IMR-90 (cell line): ENCODE measurements at regions not wholly inside any gene's neighbourhood (a gene's known extent, or its start where the extent isn't known, plus 50 kb on each side); places are given as distances from the start of the nearest gene placed in this dataset.

ENCODE experiments used
- ATAC-seq: fragments of 200-7000 bp; cut with Tn5 transposase; 2 replicates; pipeline ENCODE4 v1.9.1; 2020; ENCODE audit warnings: low read depth, mild to moderate bottlenecking, moderate library complexity
- BruUV-seq: library from RNA; stranded (reverse); fragments of 400-500 nt; replicated peaks from 2 replicates; lab custom pipeline; 2021; lab: Mats Ljungman, UMichigan
- CTCF ChIA-PET: fragments of 300-600 bp; formaldehyde crosslinking; extraction: SDS; loops from one replicate; lab custom pipeline; 2021; ENCODE audit warnings: antibody characterized with exemption; lab: Yijun Ruan, JAX
- POLR2A ChIA-PET: fragments of 300-600 bp; sonication (Branson Sonifier 250); formaldehyde crosslinking; loops from one replicate; lab custom pipeline; 2022; ENCODE audit warnings: antibody characterized with exemption; ENCODE audit not compliant: unreplicated experiment; lab: Charles Lee
- DNase-seq: peaks from one replicate; pipeline ENCODE4 v3.0.0; 2013
- H2AFZ ChIP-seq: replicated peaks from 2 replicates; pipeline ENCODE3; 2013; ENCODE audit warnings: low read length, mild to moderate bottlenecking; ENCODE audit not compliant: poor library complexity
- H2AK5ac ChIP-seq: 2 replicates; pipeline ENCODE4 v1.6.1; 2013; ENCODE audit warnings: low read depth, low read length, inconsistent platforms
- H2AK9ac ChIP-seq: replicated peaks from 2 replicates; pipeline ENCODE3; 2013; ENCODE audit warnings: mild to moderate bottlenecking, low read depth, low read length, moderate library complexity; ENCODE audit not compliant: poor library complexity
- H2BK120ac ChIP-seq: 2 replicates; pipeline ENCODE4 v1.6.1; 2013; ENCODE audit warnings: low read depth, low read length, inconsistent platforms
- H2BK15ac ChIP-seq: 3 replicates; pipeline ENCODE4 v1.6.1; 2013; ENCODE audit warnings: low read depth, low read length, inconsistent platforms
- H2BK20ac ChIP-seq: 2 replicates; pipeline ENCODE4 v1.6.1; 2013; ENCODE audit warnings: low read depth, mild to moderate bottlenecking, inconsistent platforms, low read length, moderate library complexity
- H2BK5ac ChIP-seq: 2 replicates; pipeline ENCODE4 v1.6.1; 2013; ENCODE audit warnings: mild to moderate bottlenecking, low read depth, low read length, inconsistent platforms; ENCODE audit not compliant: poor library complexity, severe bottlenecking
- H3K14ac ChIP-seq: replicated peaks from 2 replicates; pipeline ENCODE4 v1.6.1; 2013; ENCODE audit warnings: low read depth, low read length, inconsistent platforms
- H3K18ac ChIP-seq: 2 replicates; pipeline ENCODE4 v1.6.1; 2013; ENCODE audit warnings: low read depth, low read length, control low read depth
- H3K23ac ChIP-seq: 2 replicates; pipeline ENCODE4 v1.6.1; 2013; ENCODE audit warnings: low read depth, low read length, inconsistent platforms
- H3K27ac ChIP-seq: 2 replicates; pipeline ENCODE4 v1.5.1; 2013; ENCODE audit warnings: mild to moderate bottlenecking, control low read depth, low read length; ENCODE audit not compliant: insufficient read depth
- H3K27me3 ChIP-seq: 2 replicates; pipeline ENCODE4 v1.6.1; 2013; ENCODE audit warnings: low read length; ENCODE audit not compliant: control insufficient read depth, insufficient read depth
- H3K36me3 ChIP-seq: 2 replicates; pipeline ENCODE4 v1.6.1; 2013; ENCODE audit warnings: low read length, mixed read lengths; ENCODE audit not compliant: control insufficient read depth, insufficient read depth
- H3K4ac ChIP-seq: 2 replicates; pipeline ENCODE4 v1.6.1; 2013; ENCODE audit warnings: low read depth, low read length, inconsistent platforms
- H3K4me1 ChIP-seq: 2 replicates; pipeline ENCODE4 v1.6.1; 2013; ENCODE audit warnings: low read length, mixed read lengths; ENCODE audit not compliant: control insufficient read depth, insufficient read depth
- H3K4me2 ChIP-seq: 2 replicates; pipeline ENCODE4 v1.6.1; 2013; ENCODE audit warnings: low read depth, mild to moderate bottlenecking, control low read depth, low read length, moderate library complexity
- H3K4me3 ChIP-seq: 2 replicates; pipeline ENCODE4 v1.5.1; 2013; ENCODE audit warnings: low read depth, mild to moderate bottlenecking, control low read depth, low read length, moderate library complexity; ENCODE audit not compliant: insufficient read depth
- H3K56ac ChIP-seq: 2 replicates; pipeline ENCODE4 v1.6.1; 2013; ENCODE audit warnings: low read length, inconsistent platforms; ENCODE audit not compliant: insufficient read depth; ENCODE audit errors: extremely low read depth
- H3K79me1 ChIP-seq, 2 experiments: 2 replicates each; pipeline ENCODE4 v1.6.1; 2013; ENCODE audit warnings: low read length in 2 of 2, inconsistent platforms in 1 of 2, low read depth in 1 of 2
- H3K9ac ChIP-seq: 2 replicates; pipeline ENCODE4 v1.6.1; 2013; ENCODE audit warnings: low read depth, low read length, control low read depth
- H3K9me1 ChIP-seq: 2 replicates; pipeline ENCODE4 v1.6.1; 2013; ENCODE audit warnings: low read length, inconsistent platforms; ENCODE audit not compliant: insufficient read depth
- H3K9me3 ChIP-seq: 2 replicates; pipeline ENCODE4 v1.6.1; 2013; ENCODE audit warnings: low read length; ENCODE audit not compliant: control insufficient read depth, insufficient read depth
- H4K20me1 ChIP-seq: 2 replicates; pipeline ENCODE4 v1.6.1; 2013; ENCODE audit warnings: low read length, inconsistent platforms; ENCODE audit not compliant: insufficient read depth
- H4K5ac ChIP-seq: 2 replicates; pipeline ENCODE4 v1.6.1; 2013; ENCODE audit warnings: mild to moderate bottlenecking, low read depth, low read length, control low read depth
- H4K8ac ChIP-seq, 2 experiments: 2 replicates each; pipeline ENCODE4 v1.6.1; 2013; ENCODE audit warnings: low read depth in 2 of 2, low read length in 2 of 2, control low read depth in 1 of 2, inconsistent platforms in 1 of 2
- H4K91ac ChIP-seq: 2 replicates; pipeline ENCODE4 v1.6.1; 2013; ENCODE audit warnings: low read depth, low read length, inconsistent platforms; ENCODE audit not compliant: insufficient read depth
- BHLHE40 ChIP-seq: fragments of 150-350 bp; IDR thresholded peaks from 2 replicates; pipeline ENCODE4 v1.6.1; 2016; ENCODE audit warnings: mild to moderate bottlenecking, low read depth, low read length
- CEBPB ChIP-seq: IDR thresholded peaks from 2 replicates; pipeline ENCODE4 v1.6.1; 2012; ENCODE audit warnings: low read depth, low read length, improper control_type of control experiment
- CHD1 ChIP-seq: IDR thresholded peaks from 2 replicates; pipeline ENCODE4 v1.6.1; 2012; ENCODE audit warnings: low read depth, low read length, improper control_type of control experiment
- FOS ChIP-seq: fragments of 150-350 bp; IDR thresholded peaks from 2 replicates; pipeline ENCODE4 v1.6.1; 2016; ENCODE audit warnings: low read depth, low read length
- MAFK ChIP-seq: IDR thresholded peaks from 2 replicates; pipeline ENCODE4 v1.6.1; 2012; ENCODE audit warnings: low read depth, low read length, improper control_type of control experiment
- MAZ ChIP-seq: IDR thresholded peaks from 2 replicates; pipeline ENCODE4 v1.6.1; 2012; ENCODE audit warnings: low read depth, mild to moderate bottlenecking, low read length, improper control_type of control experiment, moderate library complexity, borderline replicate concordance
- MXI1 ChIP-seq: IDR thresholded peaks from 2 replicates; pipeline ENCODE4 v1.6.1; 2012; ENCODE audit warnings: low read depth, mild to moderate bottlenecking, low read length, moderate library complexity, borderline replicate concordance
- NFE2L2 ChIP-seq: fragments of 150-350 bp; IDR thresholded peaks from 2 replicates; pipeline ENCODE4 v1.6.1; 2016; ENCODE audit warnings: low read depth, mild to moderate bottlenecking, low read length
- POLR2A ChIP-seq: IDR thresholded peaks from 2 replicates; pipeline ENCODE4 v1.6.1; 2012; ENCODE audit warnings: mild to moderate bottlenecking, low read depth, low read length
- RAD21 ChIP-seq: IDR thresholded peaks from 2 replicates; pipeline ENCODE4 v1.6.1; 2012; ENCODE audit warnings: low read length, improper control_type of control experiment
- RCOR1 ChIP-seq: IDR thresholded peaks from 2 replicates; pipeline ENCODE4 v1.6.1; 2012; ENCODE audit warnings: mild to moderate bottlenecking, low read length, improper control_type of control experiment; ENCODE audit not compliant: insufficient replicate concordance
- SMC3 ChIP-seq: fragments of 150-350 bp; IDR thresholded peaks from 2 replicates; pipeline ENCODE4 v1.6.1; 2016; ENCODE audit warnings: low read depth, mild to moderate bottlenecking, antibody characterized with exemption, low read length, moderate library complexity
- WGBS, 2 experiments: methylation state at CpG; one replicate each; pipeline versions ENCODE4 v1.1.5 to v1.1.7; 2013; ENCODE audit warnings: missing lambda C conversion rate in 2 of 2; ENCODE audit not compliant: insufficient read length in 1 of 2; ENCODE audit errors: extremely low coverage in 2 of 2; 5-methylcytosine and 5-hydroxymethylcytosine counted together
- dilution Hi-C: fragments of 300-500 bp; cut with HindIII; formaldehyde crosslinking; loops from one replicate; pipeline ENCODE4 v1.14.3; 2018; ENCODE audit warnings: low sequenced_read_pairs; ENCODE audit not compliant: unreplicated experiment
- in situ Hi-C: fragments of 300-500 bp; cut with MboI; formaldehyde crosslinking; loops from 3 replicates; pipeline ENCODE4 v1.14.3; 2019; ENCODE audit warnings: low sequenced_read_pairs, inconsistent platforms, mixed read lengths
- intact Hi-C: fragments of 100-400 bp; cut with micrococcal nuclease; formaldehyde crosslinking; loops from 2 replicates; pipeline ENCODE4 v1.10.0; 2022
- TF ChIP-seq, protein P1 (sequence below): conservative IDR thresholded peaks from 2 replicates; pipeline ENCODE4 v1.5.1; 2012; ENCODE audit warnings: mild to moderate bottlenecking, low read depth, low read length, improper control_type of control experiment
- TF ChIP-seq, protein P2 (sequence below): fragments of 150-350 bp; IDR thresholded peaks from 2 replicates; pipeline ENCODE4 v1.6.1; 2016; ENCODE audit warnings: low read depth, mild to moderate bottlenecking, low read length, moderate library complexity, borderline replicate concordance
- TF ChIP-seq, protein P3 (sequence below): fragments of 150-350 bp; IDR thresholded peaks from 2 replicates; pipeline ENCODE4 v1.6.1; 2017; ENCODE audit warnings: mild to moderate bottlenecking, antibody characterized with exemption, low read length, low read depth

DNA sequence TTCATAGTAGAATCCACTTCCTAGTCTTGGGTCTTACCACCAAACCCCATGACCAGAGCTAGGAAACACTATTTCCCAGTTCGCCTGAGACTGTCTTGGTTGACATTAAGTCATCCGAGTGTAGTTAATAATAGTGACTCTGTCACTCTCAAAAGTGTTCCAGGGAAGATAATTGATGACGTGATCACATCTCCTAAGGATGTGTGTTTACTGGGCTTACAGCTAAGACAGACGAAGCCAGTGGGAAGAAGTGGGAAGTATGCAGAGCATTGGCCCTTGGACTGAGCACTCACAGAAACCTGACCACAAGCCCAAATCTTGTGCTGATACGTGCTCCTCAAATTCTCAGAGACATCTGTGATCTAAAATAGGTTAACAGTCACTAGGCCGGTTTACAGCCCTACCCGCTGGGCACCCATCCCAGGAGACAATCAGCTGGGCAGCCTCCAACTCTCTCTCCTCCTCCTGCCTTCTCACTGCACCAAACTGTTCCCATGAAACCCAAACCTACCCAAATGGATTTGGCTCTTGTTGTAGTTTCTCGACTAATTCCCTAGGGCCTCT is 316.6 kb downstream of the TLE1 start:
- Histone ChIP-seq H4K91ac (no peak overlapping the region), H2BK20ac (no peak overlapping the region), H4K8ac (no peak overlapping the region), H3K4me2 (no peak overlapping the region), H3K9ac (no peak overlapping the region), H2BK15ac (no peak overlapping the region), H4K5ac (no peak overlapping the region), H3K56ac (no peak overlapping the region), H3K4me3 (no peak overlapping the region), H2BK120ac (no peak overlapping the region), H2AFZ (no peak overlapping the region), H2AK5ac (no peak overlapping the region), H3K4me1 (no peaks in the 10 kb centered on the region), H3K36me3 (no peaks in the 10 kb centered on the region), H3K9me3 (no peaks in the 10 kb centered on the region), H3K9me1 (no peaks in the 10 kb centered on the region), H2BK5ac (no peak overlapping the region), H3K18ac (no peak overlapping the region), H4K20me1 (no peaks in the 10 kb centered on the region), H3K27ac (no peak overlapping the region), H3K79me1 (no peaks in the 10 kb centered on the region), H3K23ac (no peak overlapping the region), H3K27me3 (no peaks in the 10 kb centered on the region), H3K4ac (no peak overlapping the region), H3K14ac (no peak overlapping the region), H2AK9ac (no peak overlapping the region)
- in situ Hi-C loops (no loop called here), intact Hi-C loops (no loop called here), dilution Hi-C loops (no loop called here)
- WGBS, 2 experiments = no CpG with 5 or more reads among the region's 8 CpGs
- ChIA-PET POLR2A (no interaction called here), CTCF (no interaction called here)
- ATAC-seq (no peak), DNase-seq (no peak)
- no TSS peak for BruUV-seq
- TF ChIP-seq, protein P1, sequence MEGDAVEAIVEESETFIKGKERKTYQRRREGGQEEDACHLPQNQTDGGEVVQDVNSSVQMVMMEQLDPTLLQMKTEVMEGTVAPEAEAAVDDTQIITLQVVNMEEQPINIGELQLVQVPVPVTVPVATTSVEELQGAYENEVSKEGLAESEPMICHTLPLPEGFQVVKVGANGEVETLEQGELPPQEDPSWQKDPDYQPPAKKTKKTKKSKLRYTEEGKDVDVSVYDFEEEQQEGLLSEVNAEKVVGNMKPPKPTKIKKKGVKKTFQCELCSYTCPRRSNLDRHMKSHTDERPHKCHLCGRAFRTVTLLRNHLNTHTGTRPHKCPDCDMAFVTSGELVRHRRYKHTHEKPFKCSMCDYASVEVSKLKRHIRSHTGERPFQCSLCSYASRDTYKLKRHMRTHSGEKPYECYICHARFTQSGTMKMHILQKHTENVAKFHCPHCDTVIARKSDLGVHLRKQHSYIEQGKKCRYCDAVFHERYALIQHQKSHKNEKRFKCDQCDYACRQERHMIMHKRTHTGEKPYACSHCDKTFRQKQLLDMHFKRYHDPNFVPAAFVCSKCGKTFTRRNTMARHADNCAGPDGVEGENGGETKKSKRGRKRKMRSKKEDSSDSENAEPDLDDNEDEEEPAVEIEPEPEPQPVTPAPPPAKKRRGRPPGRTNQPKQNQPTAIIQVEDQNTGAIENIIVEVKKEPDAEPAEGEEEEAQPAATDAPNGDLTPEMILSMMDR = no peak
- TF ChIP-seq CHD1 (no peak), SMC3 (no peak), CEBPB (no peak), MXI1 (no peak), NFE2L2 (no peak), MAFK (no peak), RCOR1 (no peak), POLR2A (no peak), FOS (no peak), RAD21 (no peak), MAZ (no peak), BHLHE40 (no peak)
- TF ChIP-seq, protein P2, sequence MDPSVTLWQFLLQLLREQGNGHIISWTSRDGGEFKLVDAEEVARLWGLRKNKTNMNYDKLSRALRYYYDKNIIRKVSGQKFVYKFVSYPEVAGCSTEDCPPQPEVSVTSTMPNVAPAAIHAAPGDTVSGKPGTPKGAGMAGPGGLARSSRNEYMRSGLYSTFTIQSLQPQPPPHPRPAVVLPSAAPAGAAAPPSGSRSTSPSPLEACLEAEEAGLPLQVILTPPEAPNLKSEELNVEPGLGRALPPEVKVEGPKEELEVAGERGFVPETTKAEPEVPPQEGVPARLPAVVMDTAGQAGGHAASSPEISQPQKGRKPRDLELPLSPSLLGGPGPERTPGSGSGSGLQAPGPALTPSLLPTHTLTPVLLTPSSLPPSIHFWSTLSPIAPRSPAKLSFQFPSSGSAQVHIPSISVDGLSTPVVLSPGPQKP = no peak
- TF ChIP-seq, protein P3, sequence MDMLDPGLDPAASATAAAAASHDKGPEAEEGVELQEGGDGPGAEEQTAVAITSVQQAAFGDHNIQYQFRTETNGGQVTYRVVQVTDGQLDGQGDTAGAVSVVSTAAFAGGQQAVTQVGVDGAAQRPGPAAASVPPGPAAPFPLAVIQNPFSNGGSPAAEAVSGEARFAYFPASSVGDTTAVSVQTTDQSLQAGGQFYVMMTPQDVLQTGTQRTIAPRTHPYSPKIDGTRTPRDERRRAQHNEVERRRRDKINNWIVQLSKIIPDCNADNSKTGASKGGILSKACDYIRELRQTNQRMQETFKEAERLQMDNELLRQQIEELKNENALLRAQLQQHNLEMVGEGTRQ = no peak
